ENCODE measurements at regions not wholly inside any gene's neighbourhood (a gene's known extent, or its start where the extent isn't known, plus 50 kb on each side); places are given as distances from the start of the nearest gene placed in this dataset.

DNA sequence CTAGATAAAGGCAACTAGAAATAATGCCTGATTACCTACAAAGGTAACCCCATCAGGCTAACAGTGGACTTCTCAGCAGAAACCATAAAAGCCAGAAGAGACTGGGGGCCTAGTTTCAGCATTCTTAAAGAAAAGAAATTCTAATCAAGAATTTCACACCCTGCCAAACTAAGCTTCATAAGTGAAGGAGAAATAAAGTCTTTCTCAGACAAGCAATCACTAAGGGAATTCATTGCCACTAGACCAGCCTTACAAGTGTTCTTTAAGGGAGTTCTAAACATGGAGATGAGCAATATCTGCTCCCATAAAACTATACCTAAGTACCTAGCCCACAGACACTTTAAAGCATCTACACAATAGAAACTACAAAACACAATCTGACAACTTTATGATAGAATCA lies 823.5 kb downstream of the PCDH17 start:
- Histone ChIP-seq H3K27ac (ENCODE audit: low read depth in 1 of 2, low read length in 2 of 2) (no peak overlapping the region), H3K36me3 (ENCODE audit: insufficient read depth, low read length) (no peaks in the 10 kb centered on the region), H3K9me3 (ENCODE audit: control insufficient read depth in 1 of 2, insufficient read depth in 1 of 2, low read length in 2 of 2) (peaks cover 0 to 10% of the 10 kb centered on the region in 2 experiments), H3K4me1 (ENCODE audit: insufficient read depth, low read length) (no peaks in the 10 kb centered on the region), H3K27me3 (ENCODE audit: control insufficient read depth in 1 of 2, insufficient read depth in 2 of 2, low read length in 2 of 2) (no peaks in the 10 kb centered on the region), H3K4me3 (ENCODE audit: low read length) (no peak overlapping the region)
- TF ChIP-seq, protein P1, sequence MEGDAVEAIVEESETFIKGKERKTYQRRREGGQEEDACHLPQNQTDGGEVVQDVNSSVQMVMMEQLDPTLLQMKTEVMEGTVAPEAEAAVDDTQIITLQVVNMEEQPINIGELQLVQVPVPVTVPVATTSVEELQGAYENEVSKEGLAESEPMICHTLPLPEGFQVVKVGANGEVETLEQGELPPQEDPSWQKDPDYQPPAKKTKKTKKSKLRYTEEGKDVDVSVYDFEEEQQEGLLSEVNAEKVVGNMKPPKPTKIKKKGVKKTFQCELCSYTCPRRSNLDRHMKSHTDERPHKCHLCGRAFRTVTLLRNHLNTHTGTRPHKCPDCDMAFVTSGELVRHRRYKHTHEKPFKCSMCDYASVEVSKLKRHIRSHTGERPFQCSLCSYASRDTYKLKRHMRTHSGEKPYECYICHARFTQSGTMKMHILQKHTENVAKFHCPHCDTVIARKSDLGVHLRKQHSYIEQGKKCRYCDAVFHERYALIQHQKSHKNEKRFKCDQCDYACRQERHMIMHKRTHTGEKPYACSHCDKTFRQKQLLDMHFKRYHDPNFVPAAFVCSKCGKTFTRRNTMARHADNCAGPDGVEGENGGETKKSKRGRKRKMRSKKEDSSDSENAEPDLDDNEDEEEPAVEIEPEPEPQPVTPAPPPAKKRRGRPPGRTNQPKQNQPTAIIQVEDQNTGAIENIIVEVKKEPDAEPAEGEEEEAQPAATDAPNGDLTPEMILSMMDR (IDR thresholded peaks at IDR 0.05): no peak
- no peaks in the 10 kb centered on the region for H3K36me3 Mint-ChIP-seq (ENCODE audit: low read depth)
- DNase-seq (no peak), ATAC-seq (ENCODE audit: poor library complexity) (no peak)
- intact Hi-C loops (cut with DNase I, micrococcal nuclease): no loop called here
- peaks cover 10% of the 10 kb centered on the region for H3K9me3 Mint-ChIP-seq
- H3K27me3 Mint-ChIP-seq: no peaks in the 10 kb centered on the region
- H3K4me3 Mint-ChIP-seq: no peak overlapping the region
- CTCF ChIA-PET: no interaction called here
- H3K27ac Mint-ChIP-seq: no peak overlapping the region
- H3K4me1 Mint-ChIP-seq (ENCODE audit: low read depth): no peaks in the 10 kb centered on the region
- POLR2A ChIA-PET: no interaction called here

DNA sequence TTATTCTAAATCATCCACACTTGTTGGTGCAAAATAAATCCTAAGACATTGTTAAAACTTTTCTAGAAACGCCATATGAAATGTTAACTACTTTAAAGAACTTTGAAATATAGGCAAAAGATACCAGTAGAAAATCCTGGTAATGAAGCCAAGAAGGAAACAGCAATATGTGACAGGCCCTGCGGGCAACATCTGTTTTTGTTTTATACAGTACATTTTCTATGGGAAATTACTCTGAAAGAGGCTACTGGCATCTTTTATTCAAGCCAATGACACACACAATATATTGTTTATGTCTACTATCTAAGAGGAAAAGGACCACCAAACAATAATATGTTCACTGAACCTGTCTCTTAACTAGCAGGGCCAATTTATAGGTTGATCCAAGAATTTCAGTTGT lies 829.7 kb downstream of the PCDH17 start:
- peaks cover 6% of the 10 kb centered on the region for H3K9me3 Mint-ChIP-seq
- intact Hi-C loops (cut with DNase I, micrococcal nuclease): no loop called here
- no peak for ATAC-seq (ENCODE audit: poor library complexity)
- Histone ChIP-seq H3K27ac (ENCODE audit: low read depth in 1 of 2, low read length in 2 of 2) (no peak overlapping the region), H3K4me3 (ENCODE audit: low read length) (no peak overlapping the region), H3K9me3 (ENCODE audit: control insufficient read depth in 1 of 2, insufficient read depth in 1 of 2, low read length in 2 of 2) (peaks cover 0 to 5% of the 10 kb centered on the region in 2 experiments), H3K4me1 (ENCODE audit: insufficient read depth, low read length) (no peaks in the 10 kb centered on the region), H3K36me3 (ENCODE audit: insufficient read depth, low read length) (no peaks in the 10 kb centered on the region), H3K27me3 (ENCODE audit: control insufficient read depth in 1 of 2, insufficient read depth in 2 of 2, low read length in 2 of 2) (no peaks in the 10 kb centered on the region)
- POLR2A ChIA-PET: no interaction called here
- H3K4me1 Mint-ChIP-seq (ENCODE audit: low read depth): no peaks in the 10 kb centered on the region
- H3K36me3 Mint-ChIP-seq (ENCODE audit: low read depth): no peaks in the 10 kb centered on the region
- no peak for DNase-seq
- CTCF ChIA-PET: no interaction called here
- H3K27ac Mint-ChIP-seq: no peak overlapping the region
- no peaks in the 10 kb centered on the region for H3K27me3 Mint-ChIP-seq
- TF ChIP-seq, protein P1 (IDR thresholded peaks at IDR 0.05): no peak
- no peak overlapping the region for H3K4me3 Mint-ChIP-seq

GRCh38 chr13:58463841-58464240 lies 832.3 kb downstream of the PCDH17 start:
- DNase-seq (no peak), ATAC-seq (ENCODE audit: poor library complexity) (no peak)
- Mint-ChIP-seq H3K9me3 (peaks cover 3% of the 10 kb centered on the region), H3K27ac (no peak overlapping the region), H3K27me3 (no peaks in the 10 kb centered on the region), H3K36me3 (ENCODE audit: low read depth) (no peaks in the 10 kb centered on the region), H3K4me1 (ENCODE audit: low read depth) (no peaks in the 10 kb centered on the region), H3K4me3 (no peak overlapping the region)
- H3K36me3 ChIP-seq (ENCODE audit: insufficient read depth, low read length): no peaks in the 10 kb centered on the region
- no peaks in the 10 kb centered on the region for H3K4me1 ChIP-seq (ENCODE audit: insufficient read depth, low read length)
- H3K4me3 ChIP-seq (ENCODE audit: low read length): no peak overlapping the region
- no peaks in the 10 kb centered on the region for H3K27me3 ChIP-seq (ENCODE audit: control insufficient read depth in 1 of 2, insufficient read depth in 2 of 2, low read length in 2 of 2)
- intact Hi-C loops (cut with DNase I, micrococcal nuclease): no loop called here
- peaks cover 5% of the 10 kb centered on the region in 2 experiments for H3K9me3 ChIP-seq (ENCODE audit: control insufficient read depth in 1 of 2, insufficient read depth in 1 of 2, low read length in 2 of 2)
- CTCF ChIA-PET: no interaction called here
- POLR2A ChIA-PET: no interaction called here
- TF ChIP-seq, protein P1 (IDR thresholded peaks at IDR 0.05): no peak
- H3K27ac ChIP-seq (ENCODE audit: low read depth in 1 of 2, low read length in 2 of 2): no peak overlapping the region

Measured in CD4-positive, alpha-beta T cell (primary cell).